GM23338 (cell line): ENCODE measurements at regions not wholly inside any gene's neighbourhood (a gene's known extent, or its start where the extent isn't known, plus 50 kb on each side); places are given as distances from the start of the nearest gene placed in this dataset.

ENCODE experiments used
- ATAC-seq: fragments of 200-7000 bp; cut with Tn5 transposase; 3 replicates; pipeline ENCODE4 v1.9.1; 2020
- DNase-seq: peaks from one replicate; pipeline ENCODE4 v3.0.0-alpha.2; 2015; ENCODE audit warnings: low spot score
- H2AFZ ChIP-seq: fragments of 200-600 bp; sonication (generic); 2 replicates; pipeline ENCODE4 v1.8.0; 2016; ENCODE audit warnings: antibody characterized with exemption, mild to moderate bottlenecking, moderate library complexity
- H3F3A ChIP-seq: fragments of 200-600 bp; sonication (generic); replicated peaks from 2 replicates; pipeline ENCODE4 v1.8.0; 2017; ENCODE audit warnings: antibody characterized with exemption, mixed run types, low read depth
- H3K27ac ChIP-seq: fragments of 200-600 bp; sonication (generic); 2 replicates; pipeline ENCODE4 v1.6.1; 2016; ENCODE audit warnings: low read depth
- H3K27me3 ChIP-seq: fragments of 200-600 bp; sonication (generic); 2 replicates; pipeline ENCODE4 v1.8.0; 2016; ENCODE audit warnings: mild to moderate bottlenecking, mixed run types, moderate library complexity; ENCODE audit not compliant: insufficient read depth
- H3K36me3 ChIP-seq: fragments of 200-600 bp; sonication (generic); 2 replicates; pipeline ENCODE4 v1.8.0; 2016; ENCODE audit warnings: mild to moderate bottlenecking; ENCODE audit not compliant: insufficient read depth
- H3K4me1 ChIP-seq: fragments of 200-600 bp; sonication (generic); 2 replicates; pipeline ENCODE4 v1.8.0; 2016; ENCODE audit warnings: mild to moderate bottlenecking, moderate library complexity; ENCODE audit not compliant: insufficient read depth
- H3K4me2 ChIP-seq: fragments of 200-600 bp; sonication (generic); 2 replicates; pipeline ENCODE4 v1.7.1; 2017; ENCODE audit warnings: mixed run types
- H3K4me3 ChIP-seq: fragments of 200-600 bp; sonication (generic); 2 replicates; pipeline ENCODE4 v1.6.1; 2016; ENCODE audit warnings: mixed run types
- H3K79me2 ChIP-seq: fragments of 200-600 bp; sonication (generic); replicated peaks from 2 replicates; pipeline ENCODE4 v1.8.0; 2017; ENCODE audit warnings: mild to moderate bottlenecking; ENCODE audit not compliant: insufficient read depth
- H3K9me2 ChIP-seq: fragments of 200-600 bp; sonication (generic); 2 replicates; pipeline ENCODE4 v1.8.0; 2017; ENCODE audit not compliant: insufficient read depth
- H4K20me1 ChIP-seq: fragments of 200-600 bp; sonication (generic); replicated peaks from 2 replicates; pipeline ENCODE4 v1.8.0; 2017; ENCODE audit warnings: mild to moderate bottlenecking; ENCODE audit not compliant: insufficient read depth
- H3K27ac Mint-ChIP-seq: 2 replicates; pipeline ENCODE4 v1.8.0; 2020; ENCODE audit warnings: inconsistent platforms, mild to moderate bottlenecking, moderate library complexity, mixed read lengths
- H3K27me3 Mint-ChIP-seq: 3 replicates; pipeline ENCODE4 v1.8.0; 2022; ENCODE audit warnings: low read depth, mild to moderate bottlenecking, moderate library complexity, mixed read lengths, inconsistent platforms; ENCODE audit not compliant: insufficient read depth, poor library complexity
- H3K36me3 Mint-ChIP-seq: 3 replicates; pipeline ENCODE4 v1.8.0; 2021; ENCODE audit warnings: low read depth, mild to moderate bottlenecking, inconsistent platforms, moderate library complexity, mixed read lengths
- H3K4me1 Mint-ChIP-seq: 3 replicates; pipeline ENCODE4 v1.8.0; 2020; ENCODE audit warnings: mild to moderate bottlenecking, inconsistent platforms, mixed read lengths
- H3K4me3 Mint-ChIP-seq: 3 replicates; pipeline ENCODE4 v1.8.0; 2021; ENCODE audit warnings: moderate library complexity, mild to moderate bottlenecking, inconsistent platforms, mixed read lengths
- H3K9me3 Mint-ChIP-seq: 3 replicates; pipeline ENCODE4 v1.8.0; 2020; ENCODE audit warnings: moderate library complexity, mild to moderate bottlenecking, inconsistent platforms, mixed read lengths
- CREB1 ChIP-seq: fragments of 250-450 bp; sonication (Bioruptor Pico); IDR thresholded peaks from 2 replicates; pipeline ENCODE4 v1.5.0; 2020; ENCODE audit warnings: low read depth, mild to moderate bottlenecking, moderate library complexity
- EZH2 ChIP-seq: fragments of 200-600 bp; sonication (generic); IDR thresholded peaks from one replicate; pipeline ENCODE4 v1.8.0; 2017; ENCODE audit warnings: antibody characterized with exemption, mild to moderate bottlenecking, low read depth; ENCODE audit not compliant: unreplicated experiment
- EZH2phosphoT487 ChIP-seq: fragments of 200-600 bp; sonication (generic); IDR thresholded peaks from one replicate; pipeline ENCODE4 v1.8.1; 2018; ENCODE audit warnings: antibody characterized with exemption; ENCODE audit not compliant: unreplicated experiment
- JUNB ChIP-seq: IDR thresholded peaks from one replicate; pipeline ENCODE4 v1.6.1; 2016; ENCODE audit warnings: antibody characterized with exemption; ENCODE audit not compliant: unreplicated experiment
- NANOG ChIP-seq: IDR thresholded peaks from 2 replicates; pipeline ENCODE4 v1.6.1; 2016; ENCODE audit warnings: antibody characterized with exemption, borderline replicate concordance
- POLR2AphosphoS5 ChIP-seq: IDR thresholded peaks from 2 replicates; pipeline ENCODE4 v1.6.1; 2016; ENCODE audit warnings: antibody characterized with exemption, low read depth
- STAT1 ChIP-seq: IDR thresholded peaks from one replicate; pipeline ENCODE4 v1.6.1; 2016; ENCODE audit warnings: antibody characterized with exemption; ENCODE audit not compliant: unreplicated experiment
- ZNF114 ChIP-seq: fragments of 250-450 bp; sonication (Bioruptor Pico); IDR thresholded peaks from 2 replicates; pipeline ENCODE4 v1.5.0; 2020; ENCODE audit warnings: mild to moderate bottlenecking, moderate library complexity
- ZNF331 ChIP-seq: fragments of 250-450 bp; sonication (Bioruptor Pico); IDR thresholded peaks from 2 replicates; pipeline ENCODE4 v1.5.0; 2020; ENCODE audit warnings: low read depth, mild to moderate bottlenecking, moderate library complexity
- TF ChIP-seq, protein P1 (sequence below), 2 experiments: fragments of 200-600 bp in 1 of 2; sonication (generic) in 1 of 2; conservative IDR thresholded peaks; 2 replicates each; pipeline versions ENCODE4 v1.5.1 to v1.6.1; 2016 to 2017; ENCODE audit warnings: antibody characterized with exemption in 2 of 2, low read depth in 2 of 2, mild to moderate bottlenecking in 2 of 2, moderate library complexity in 1 of 2
- TF ChIP-seq, protein P2 (sequence below): IDR thresholded peaks from one replicate; pipeline ENCODE4 v1.6.1; 2018; ENCODE audit warnings: antibody characterized with exemption; ENCODE audit not compliant: unreplicated experiment
- TF ChIP-seq, protein P3 (sequence below): fragments of 250-450 bp; sonication (Bioruptor Pico); IDR thresholded peaks from 2 replicates; pipeline ENCODE4 v1.5.0; 2020; ENCODE audit warnings: mild to moderate bottlenecking, moderate library complexity
- TF ChIP-seq, protein P4 (sequence below): IDR thresholded peaks from 2 replicates; pipeline ENCODE4 v1.6.1; 2016; ENCODE audit warnings: antibody characterized with exemption

DNA sequence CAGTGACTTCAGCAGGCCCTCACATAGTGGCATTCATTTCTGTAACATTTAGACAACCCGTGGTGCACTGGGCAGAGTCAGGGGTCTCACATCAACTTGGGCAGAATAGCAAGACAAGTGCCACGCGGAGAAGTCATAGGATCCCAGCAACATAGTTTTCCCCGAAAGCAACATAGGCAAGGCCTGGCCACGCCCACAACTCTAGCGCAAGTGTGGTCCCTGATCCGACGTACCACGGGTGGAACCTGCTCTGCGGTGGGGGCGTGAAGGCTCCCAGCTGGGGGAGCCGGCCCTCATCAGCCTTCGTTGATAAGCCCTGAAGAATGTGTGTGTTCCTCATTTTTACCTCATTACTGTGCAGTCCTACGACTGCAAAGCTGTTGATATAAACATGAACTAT lies 261.2 kb downstream of the EIPR1 start:
- no peaks in the 10 kb centered on the region for H3K79me2 ChIP-seq
- Mint-ChIP-seq H3K36me3 (no peaks in the 10 kb centered on the region), H3K27me3 (peaks cover under 1% of the 10 kb centered on the region)

More for the DNA sequence above, 261.2 kb downstream of the EIPR1 start:
- H3K27me3 ChIP-seq = no peaks in the 10 kb centered on the region
- no peak overlapping the region for H3K27ac ChIP-seq
- no peak for ATAC-seq
- H3K9me2 ChIP-seq = no peaks in the 10 kb centered on the region
- H3F3A ChIP-seq = no peaks in the 10 kb centered on the region
- H3K36me3 ChIP-seq = no peaks in the 10 kb centered on the region
- H3K4me2 ChIP-seq = no peak overlapping the region
- no peaks in the 10 kb centered on the region for H4K20me1 ChIP-seq
- no peak for DNase-seq
- Mint-ChIP-seq H3K9me3 (no peaks in the 10 kb centered on the region), H3K4me3 (no peak overlapping the region), H3K4me1 (peaks cover 7% of the 10 kb centered on the region; the same call in 2 of the 3 replicates), H3K27ac (no peak overlapping the region)
- no peak overlapping the region for H2AFZ ChIP-seq
- TF ChIP-seq, protein P1, sequence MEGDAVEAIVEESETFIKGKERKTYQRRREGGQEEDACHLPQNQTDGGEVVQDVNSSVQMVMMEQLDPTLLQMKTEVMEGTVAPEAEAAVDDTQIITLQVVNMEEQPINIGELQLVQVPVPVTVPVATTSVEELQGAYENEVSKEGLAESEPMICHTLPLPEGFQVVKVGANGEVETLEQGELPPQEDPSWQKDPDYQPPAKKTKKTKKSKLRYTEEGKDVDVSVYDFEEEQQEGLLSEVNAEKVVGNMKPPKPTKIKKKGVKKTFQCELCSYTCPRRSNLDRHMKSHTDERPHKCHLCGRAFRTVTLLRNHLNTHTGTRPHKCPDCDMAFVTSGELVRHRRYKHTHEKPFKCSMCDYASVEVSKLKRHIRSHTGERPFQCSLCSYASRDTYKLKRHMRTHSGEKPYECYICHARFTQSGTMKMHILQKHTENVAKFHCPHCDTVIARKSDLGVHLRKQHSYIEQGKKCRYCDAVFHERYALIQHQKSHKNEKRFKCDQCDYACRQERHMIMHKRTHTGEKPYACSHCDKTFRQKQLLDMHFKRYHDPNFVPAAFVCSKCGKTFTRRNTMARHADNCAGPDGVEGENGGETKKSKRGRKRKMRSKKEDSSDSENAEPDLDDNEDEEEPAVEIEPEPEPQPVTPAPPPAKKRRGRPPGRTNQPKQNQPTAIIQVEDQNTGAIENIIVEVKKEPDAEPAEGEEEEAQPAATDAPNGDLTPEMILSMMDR (conservative IDR thresholded peaks at IDR 0.05; ENCODE audit: low read depth in 2 of 2) = no peak
- TF ChIP-seq, protein P2, sequence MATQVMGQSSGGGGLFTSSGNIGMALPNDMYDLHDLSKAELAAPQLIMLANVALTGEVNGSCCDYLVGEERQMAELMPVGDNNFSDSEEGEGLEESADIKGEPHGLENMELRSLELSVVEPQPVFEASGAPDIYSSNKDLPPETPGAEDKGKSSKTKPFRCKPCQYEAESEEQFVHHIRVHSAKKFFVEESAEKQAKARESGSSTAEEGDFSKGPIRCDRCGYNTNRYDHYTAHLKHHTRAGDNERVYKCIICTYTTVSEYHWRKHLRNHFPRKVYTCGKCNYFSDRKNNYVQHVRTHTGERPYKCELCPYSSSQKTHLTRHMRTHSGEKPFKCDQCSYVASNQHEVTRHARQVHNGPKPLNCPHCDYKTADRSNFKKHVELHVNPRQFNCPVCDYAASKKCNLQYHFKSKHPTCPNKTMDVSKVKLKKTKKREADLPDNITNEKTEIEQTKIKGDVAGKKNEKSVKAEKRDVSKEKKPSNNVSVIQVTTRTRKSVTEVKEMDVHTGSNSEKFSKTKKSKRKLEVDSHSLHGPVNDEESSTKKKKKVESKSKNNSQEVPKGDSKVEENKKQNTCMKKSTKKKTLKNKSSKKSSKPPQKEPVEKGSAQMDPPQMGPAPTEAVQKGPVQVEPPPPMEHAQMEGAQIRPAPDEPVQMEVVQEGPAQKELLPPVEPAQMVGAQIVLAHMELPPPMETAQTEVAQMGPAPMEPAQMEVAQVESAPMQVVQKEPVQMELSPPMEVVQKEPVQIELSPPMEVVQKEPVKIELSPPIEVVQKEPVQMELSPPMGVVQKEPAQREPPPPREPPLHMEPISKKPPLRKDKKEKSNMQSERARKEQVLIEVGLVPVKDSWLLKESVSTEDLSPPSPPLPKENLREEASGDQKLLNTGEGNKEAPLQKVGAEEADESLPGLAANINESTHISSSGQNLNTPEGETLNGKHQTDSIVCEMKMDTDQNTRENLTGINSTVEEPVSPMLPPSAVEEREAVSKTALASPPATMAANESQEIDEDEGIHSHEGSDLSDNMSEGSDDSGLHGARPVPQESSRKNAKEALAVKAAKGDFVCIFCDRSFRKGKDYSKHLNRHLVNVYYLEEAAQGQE = no peak
- TF ChIP-seq NANOG = no peak
- TF ChIP-seq EZH2phosphoT487 = no peak
- TF ChIP-seq ZNF331 (CRISPR knock-in tag) = no peak
- no peak for TF ChIP-seq POLR2AphosphoS5
- TF ChIP-seq STAT1 = no peak
- no peak for TF ChIP-seq CREB1 (CRISPR knock-in tag)
- TF ChIP-seq, protein P3, sequence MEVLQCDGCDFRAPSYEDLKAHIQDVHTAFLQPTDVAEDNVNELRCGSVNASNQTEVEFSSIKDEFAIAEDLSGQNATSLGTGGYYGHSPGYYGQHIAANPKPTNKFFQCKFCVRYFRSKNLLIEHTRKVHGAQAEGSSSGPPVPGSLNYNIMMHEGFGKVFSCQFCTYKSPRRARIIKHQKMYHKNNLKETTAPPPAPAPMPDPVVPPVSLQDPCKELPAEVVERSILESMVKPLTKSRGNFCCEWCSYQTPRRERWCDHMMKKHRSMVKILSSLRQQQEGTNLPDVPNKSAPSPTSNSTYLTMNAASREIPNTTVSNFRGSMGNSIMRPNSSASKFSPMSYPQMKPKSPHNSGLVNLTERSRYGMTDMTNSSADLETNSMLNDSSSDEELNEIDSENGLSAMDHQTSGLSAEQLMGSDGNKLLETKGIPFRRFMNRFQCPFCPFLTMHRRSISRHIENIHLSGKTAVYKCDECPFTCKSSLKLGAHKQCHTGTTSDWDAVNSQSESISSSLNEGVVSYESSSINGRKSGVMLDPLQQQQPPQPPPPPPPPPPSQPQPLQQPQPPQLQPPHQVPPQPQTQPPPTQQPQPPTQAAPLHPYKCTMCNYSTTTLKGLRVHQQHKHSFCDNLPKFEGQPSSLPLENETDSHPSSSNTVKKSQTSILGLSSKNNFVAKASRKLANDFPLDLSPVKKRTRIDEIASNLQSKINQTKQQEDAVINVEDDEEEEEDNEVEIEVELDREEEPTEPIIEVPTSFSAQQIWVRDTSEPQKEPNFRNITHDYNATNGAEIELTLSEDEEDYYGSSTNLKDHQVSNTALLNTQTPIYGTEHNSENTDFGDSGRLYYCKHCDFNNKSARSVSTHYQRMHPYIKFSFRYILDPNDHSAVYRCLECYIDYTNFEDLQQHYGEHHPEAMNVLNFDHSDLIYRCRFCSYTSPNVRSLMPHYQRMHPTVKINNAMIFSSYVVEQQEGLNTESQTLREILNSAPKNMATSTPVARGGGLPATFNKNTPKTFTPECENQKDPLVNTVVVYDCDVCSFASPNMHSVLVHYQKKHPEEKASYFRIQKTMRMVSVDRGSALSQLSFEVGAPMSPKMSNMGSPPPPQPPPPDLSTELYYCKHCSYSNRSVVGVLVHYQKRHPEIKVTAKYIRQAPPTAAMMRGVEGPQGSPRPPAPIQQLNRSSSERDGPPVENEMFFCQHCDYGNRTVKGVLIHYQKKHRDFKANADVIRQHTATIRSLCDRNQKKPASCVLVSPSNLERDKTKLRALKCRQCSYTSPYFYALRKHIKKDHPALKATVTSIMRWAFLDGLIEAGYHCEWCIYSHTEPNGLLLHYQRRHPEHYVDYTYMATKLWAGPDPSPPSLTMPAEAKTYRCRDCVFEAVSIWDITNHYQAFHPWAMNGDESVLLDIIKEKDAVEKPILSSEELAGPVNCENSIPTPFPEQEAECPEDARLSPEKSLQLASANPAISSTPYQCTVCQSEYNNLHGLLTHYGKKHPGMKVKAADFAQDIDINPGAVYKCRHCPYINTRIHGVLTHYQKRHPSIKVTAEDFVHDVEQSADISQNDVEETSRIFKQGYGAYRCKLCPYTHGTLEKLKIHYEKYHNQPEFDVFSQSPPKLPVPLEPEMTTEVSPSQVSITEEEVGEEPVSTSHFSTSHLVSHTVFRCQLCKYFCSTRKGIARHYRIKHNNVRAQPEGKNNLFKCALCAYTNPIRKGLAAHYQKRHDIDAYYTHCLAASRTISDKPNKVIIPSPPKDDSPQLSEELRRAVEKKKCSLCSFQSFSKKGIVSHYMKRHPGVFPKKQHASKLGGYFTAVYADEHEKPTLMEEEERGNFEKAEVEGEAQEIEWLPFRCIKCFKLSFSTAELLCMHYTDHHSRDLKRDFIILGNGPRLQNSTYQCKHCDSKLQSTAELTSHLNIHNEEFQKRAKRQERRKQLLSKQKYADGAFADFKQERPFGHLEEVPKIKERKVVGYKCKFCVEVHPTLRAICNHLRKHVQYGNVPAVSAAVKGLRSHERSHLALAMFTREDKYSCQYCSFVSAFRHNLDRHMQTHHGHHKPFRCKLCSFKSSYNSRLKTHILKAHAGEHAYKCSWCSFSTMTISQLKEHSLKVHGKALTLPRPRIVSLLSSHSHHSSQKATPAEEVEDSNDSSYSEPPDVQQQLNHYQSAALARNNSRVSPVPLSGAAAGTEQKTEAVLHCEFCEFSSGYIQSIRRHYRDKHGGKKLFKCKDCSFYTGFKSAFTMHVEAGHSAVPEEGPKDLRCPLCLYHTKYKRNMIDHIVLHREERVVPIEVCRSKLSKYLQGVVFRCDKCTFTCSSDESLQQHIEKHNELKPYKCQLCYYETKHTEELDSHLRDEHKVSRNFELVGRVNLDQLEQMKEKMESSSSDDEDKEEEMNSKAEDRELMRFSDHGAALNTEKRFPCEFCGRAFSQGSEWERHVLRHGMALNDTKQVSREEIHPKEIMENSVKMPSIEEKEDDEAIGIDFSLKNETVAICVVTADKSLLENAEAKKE = no peak
- TF ChIP-seq, protein P4, sequence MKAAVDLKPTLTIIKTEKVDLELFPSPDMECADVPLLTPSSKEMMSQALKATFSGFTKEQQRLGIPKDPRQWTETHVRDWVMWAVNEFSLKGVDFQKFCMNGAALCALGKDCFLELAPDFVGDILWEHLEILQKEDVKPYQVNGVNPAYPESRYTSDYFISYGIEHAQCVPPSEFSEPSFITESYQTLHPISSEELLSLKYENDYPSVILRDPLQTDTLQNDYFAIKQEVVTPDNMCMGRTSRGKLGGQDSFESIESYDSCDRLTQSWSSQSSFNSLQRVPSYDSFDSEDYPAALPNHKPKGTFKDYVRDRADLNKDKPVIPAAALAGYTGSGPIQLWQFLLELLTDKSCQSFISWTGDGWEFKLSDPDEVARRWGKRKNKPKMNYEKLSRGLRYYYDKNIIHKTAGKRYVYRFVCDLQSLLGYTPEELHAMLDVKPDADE = no peak
- TF ChIP-seq ZNF114 (CRISPR knock-in tag) = no peak
- no peak for TF ChIP-seq JUNB
- TF ChIP-seq EZH2 = no peak
- no peak overlapping the region for H3K4me3 ChIP-seq
- no peaks in the 10 kb centered on the region for H3K4me1 ChIP-seq
